ENCODE measurements at regions not wholly inside any gene's neighbourhood (a gene's known extent, or its start where the extent isn't known, plus 50 kb on each side); places are given as distances from the start of the nearest gene placed in this dataset.

DNA sequence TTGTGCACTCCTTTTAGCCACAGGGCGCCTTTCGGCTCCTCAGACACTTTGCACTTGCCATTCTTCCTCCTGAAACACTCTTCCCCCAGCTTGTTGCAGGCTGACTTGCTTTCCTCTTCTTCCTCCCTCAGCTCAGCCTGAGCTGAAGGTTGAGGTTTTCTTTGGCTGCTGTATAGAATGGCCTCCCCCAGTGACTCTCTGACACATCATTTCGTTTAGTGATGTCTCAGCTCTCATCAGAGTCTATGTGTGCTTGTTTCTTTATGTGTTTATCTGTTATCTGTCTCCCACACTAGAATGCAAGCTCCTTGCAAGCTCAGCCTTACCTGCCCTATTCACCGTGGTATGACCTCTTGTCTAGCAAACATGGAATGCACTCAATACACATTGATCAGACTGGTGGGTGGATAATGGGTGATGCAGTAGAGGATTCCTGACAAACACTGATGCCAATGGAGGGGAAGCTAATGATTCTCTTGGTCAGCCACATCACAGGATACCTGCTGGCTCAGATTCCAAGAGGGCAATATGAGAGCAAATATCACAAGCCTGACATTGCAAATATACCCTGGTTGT, 112.9 kb upstream of the STC2 start:
- TF ChIP-seq CTCF (IDR thresholded peaks at IDR 0.05): no peak
- TF ChIP-seq POLR2A (IDR thresholded peaks at IDR 0.05): no peak
